NCI-H526 treated with DMSO at 0.1 percent for 48 hours (cell line): ENCODE measurements at regions not wholly inside any gene's neighbourhood (a gene's known extent, or its start where the extent isn't known, plus 50 kb on each side); places are given as distances from the start of the nearest gene placed in this dataset.

Experiments
- DNase-seq: peaks from one replicate; lab custom pipeline; 2025; lab: John Stamatoyannopoulos, UW

DNA sequence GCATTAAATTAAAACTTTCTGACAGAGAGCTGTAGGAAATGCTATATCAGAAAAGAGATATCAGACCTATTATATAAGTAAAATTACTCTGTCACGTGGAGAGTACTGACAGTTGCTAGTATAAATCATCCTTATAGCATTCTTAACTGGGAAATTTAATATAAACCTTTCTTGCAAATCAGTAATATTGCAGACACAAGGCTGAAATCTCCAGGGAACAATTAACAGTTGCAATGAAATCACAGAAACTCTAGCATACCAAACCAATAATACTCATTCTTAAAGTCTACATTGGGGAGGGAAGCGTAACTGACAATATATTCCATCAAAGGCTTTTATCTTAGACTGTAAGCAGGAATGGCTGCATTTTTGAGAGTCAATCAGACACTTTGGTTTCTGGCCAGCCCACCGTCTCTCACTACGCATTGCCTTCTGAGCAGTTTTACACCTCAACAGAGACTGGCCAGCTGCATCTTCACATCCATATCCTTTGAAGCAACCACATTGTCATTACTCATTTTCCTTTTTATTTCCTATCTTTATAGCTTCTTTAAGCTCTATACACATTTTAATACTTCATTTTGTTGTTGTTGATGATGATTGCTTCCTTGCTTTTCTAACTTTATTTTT lies 536.0 kb upstream of the CDH2 start:
- no peak for DNase-seq

DNA sequence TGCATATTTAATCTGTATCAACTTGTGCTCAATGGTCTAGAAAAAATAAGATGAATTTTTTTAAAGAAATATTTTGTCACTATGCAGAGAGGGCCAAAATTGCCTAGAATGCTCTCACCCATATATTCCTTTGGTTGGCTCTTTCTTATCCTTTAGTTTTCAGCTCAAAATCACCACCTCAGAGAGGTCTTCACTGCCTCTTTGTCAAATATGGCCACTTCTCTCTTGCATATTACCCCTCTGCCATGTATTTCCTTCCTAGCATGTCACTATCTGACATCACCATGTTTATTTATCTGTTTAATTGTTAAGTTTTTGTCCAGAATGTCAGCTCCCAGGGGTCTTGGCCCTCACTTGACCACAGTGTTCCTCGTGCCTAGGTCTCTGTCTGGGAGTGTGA lies 535.2 kb upstream of the CDH2 start:
- DNase-seq, result no peak

DNA sequence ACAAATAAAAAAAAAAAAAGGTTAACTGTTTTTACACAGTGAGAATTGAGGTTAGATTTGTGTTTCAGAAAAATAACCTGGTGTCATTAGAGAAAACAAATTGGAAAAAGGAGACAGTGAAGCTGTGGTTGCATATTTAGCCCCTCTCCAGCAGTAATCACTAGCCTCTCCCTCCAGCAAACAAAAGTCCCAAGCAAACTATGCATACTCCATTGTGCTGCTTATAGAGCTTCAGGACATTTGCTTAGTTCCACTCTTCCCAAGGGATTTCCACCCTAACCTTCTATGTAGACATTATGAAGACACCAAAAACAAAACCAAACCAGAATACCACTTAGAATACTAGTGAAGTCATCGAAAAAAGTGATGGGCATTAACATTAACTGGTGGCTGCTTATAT lies 534.2 kb upstream of the CDH2 start:
- DNase-seq, result no peak

DNA sequence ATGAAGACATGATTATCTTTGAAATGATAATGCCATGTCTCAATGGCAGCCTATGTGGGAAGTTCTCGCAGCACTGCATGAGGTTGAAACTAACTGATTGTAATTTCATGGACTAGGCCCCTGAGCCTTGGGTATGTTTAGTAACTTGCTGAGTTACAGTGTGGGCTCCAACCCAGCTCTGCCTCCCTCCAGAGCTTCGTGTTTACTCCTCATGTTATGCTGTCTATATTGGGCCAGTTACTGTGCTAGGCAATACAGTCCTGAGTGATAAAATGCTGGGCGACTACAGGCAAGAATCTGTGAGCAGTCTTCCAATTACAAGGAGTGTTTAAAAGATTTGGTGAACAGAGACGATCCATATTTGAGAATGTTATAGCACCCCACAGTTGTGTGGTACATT lies 530.1 kb upstream of the CDH2 start:
- no peak for DNase-seq

DNA sequence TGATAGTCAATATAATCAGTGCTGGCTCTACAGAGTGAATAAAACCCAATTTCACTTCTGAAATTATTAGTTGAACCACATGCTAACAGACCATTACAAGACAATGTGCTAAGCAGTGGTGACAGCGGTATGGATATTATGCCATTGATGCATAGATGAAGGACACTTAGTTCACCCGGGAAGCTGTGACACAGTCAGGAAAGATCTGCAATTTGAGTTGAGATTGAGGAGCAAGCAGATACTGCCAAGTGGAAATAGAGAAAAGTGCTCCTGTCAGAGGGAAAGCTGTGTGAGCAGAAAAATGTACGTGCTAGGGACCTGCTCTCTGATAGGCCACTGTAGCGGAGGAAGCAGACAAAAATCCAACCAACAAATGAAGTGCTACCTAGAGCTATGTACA lies 529.5 kb upstream of the CDH2 start:
- no peak for DNase-seq

DNA sequence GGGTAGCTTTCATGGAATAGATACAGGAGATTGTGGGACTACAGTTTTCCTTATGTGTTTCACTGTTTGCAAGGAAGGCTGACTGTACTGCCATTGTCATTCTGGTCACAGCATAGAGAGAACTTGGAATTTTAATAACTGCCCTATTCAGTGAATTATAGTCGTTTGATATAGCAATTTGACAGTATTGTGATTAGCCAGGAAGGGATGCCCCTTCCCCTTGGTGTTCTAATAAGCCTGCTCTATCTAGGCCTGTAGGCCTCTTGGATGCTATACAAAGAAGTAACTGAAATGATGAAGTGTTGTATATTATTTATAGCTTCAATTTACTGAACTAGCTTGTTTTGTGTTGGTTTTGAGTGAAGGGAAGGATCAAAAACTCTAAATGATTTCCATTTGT lies 528.6 kb upstream of the CDH2 start:
- no peak for DNase-seq

DNA sequence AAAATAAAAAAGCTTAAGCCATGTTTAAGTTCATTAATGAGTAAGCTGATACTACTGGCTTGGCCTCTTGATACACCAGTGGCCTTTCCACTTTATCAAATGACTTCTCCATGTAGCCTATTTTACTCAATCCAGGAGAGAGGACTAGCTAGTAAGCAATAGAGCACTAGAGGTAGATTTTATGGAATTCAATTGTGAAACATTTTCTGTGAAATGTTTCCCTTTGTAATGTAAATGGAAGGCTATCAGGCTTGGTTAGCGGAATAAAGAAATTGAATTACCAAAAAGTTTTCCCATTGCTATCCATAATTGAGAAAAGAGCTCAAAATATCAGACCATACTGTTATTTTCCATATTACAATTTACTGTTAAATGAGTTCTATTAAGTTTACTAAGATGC lies 515.4 kb upstream of the CDH2 start:
- DNase-seq, result no peak

DNA sequence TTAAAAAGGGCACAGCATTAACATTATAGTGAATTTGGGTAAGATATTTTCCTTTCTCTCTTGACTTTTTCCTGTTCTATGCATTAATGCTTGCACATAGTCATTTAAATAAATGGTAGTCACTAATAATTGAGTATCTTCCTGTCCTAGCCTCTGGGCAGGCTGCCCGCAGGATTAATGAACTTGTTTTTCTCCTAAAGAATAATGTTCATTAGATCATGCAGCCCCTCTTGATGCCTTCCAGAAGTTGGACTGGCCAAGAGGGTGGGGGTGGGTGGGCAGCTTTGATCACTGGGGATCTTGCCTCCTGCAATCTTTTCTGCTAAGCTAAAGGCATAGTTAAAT lies 514.5 kb upstream of the CDH2 start:
- DNase-seq, result no peak

DNA sequence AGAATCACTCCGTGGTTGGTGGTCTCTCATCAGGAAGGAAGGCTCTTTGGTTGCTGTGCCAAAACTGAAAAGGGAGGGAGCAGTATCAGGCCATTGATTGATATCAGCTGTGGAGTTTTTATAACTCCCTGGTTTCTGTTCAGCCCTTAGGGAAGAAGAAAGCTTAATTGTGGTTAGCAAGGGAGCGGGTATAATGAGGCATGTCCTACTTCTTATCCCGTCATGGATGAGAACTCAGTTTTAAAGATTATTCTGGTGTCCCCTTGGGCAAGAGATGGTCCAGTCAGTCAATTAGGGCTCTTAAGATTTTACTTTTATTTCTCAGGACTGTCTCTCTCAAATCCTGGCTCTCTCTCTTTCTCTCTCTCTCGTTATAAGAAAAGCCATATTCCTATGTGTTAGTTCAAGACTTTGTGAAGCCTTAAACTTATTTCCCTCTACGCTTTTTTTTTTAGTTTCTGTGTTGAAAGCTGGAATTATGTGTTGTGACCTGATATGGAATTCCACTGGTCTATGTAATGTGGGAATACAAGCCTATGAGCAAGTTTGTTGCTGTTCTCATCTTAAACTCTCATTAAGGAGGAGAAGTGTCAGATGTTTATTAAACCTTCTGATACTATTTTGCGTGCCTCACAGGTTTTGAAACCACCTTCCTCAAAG lies 514.0 kb upstream of the CDH2 start:
- no peak for DNase-seq

DNA sequence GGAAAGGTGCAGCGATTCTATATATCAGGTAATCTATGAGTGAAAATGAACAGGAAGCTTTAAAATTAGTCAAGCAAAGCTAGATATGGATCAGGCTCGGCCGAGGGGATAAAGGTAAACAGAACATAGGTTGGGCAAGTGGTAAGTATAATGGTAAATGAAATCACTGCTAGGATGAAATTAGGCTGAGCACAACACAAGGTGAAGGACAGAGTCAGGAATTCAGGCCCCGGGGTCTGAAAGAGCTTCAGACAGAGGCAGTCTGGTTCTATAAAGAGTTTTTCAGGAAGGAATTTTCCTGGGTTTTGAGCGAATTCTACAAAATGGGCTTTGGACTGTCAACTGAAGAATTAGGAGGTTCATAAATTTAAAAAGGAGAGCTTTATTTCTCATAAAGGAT lies 513.2 kb upstream of the CDH2 start:
- DNase-seq, result no peak

DNA sequence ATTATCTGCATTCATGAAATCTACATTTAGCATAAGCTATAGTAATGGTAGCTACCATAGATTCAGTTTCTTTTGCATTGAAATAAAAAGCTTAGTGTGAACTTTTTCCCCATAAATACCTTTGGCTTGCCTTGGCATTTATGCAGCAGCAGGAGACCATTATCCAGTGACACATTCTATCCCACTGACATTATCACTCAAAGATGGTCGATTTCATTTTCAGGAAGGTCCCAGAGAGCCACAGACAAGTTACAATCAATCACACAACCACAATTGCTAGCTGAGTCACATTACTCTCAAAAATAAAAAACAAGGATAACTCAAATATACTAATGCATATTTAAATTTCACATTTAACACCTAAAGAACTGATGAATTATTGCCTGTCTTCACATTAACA lies 512.7 kb upstream of the CDH2 start:
- no peak for DNase-seq

DNA sequence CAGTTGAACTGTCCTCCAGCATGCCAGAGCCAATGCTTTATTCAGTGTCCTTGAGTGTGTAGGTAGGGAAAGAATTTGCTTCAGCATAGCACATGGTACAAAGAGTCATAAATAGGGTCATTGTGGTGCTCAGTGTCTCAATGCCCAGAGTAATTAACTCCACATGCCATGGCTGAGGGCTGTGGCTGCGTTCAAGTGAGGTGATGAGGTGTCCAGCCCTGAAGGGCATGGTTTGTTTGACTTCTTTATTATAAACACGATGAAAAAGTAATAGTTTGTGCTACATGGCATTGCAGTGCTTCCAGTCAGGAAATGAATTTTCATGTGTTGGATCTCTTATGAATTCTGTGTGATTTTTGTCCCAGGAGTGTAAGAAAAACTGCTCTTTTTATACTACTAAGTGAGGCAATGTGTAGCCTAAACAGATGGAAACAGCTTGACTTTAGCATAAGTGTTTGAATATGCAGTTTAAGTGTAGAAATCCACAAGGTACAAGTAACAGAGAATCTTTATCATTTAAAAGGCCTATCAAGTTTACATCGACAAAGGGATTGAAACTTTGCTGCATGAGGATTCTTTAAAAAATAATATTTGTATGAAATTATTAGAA lies 507.9 kb upstream of the CDH2 start:
- no peak for DNase-seq

DNA sequence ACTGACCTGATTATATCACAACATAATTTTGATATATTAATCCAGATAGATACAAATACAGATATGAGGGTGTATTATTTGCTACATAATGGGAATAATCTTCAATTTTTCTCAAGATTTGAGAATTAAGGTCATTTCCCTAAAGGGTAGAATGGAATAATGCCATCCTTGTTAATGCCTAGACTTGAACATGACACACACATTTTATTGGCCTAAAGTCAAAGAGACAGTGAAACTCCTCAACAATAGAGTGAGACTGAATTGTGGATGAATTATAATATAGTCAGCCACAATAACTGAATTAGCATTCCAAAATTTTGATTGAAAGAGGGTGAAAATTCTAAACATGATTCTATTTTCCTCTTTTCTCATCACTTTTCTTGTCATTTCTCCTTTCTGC lies 506.0 kb upstream of the CDH2 start:
- no peak for DNase-seq

DNA sequence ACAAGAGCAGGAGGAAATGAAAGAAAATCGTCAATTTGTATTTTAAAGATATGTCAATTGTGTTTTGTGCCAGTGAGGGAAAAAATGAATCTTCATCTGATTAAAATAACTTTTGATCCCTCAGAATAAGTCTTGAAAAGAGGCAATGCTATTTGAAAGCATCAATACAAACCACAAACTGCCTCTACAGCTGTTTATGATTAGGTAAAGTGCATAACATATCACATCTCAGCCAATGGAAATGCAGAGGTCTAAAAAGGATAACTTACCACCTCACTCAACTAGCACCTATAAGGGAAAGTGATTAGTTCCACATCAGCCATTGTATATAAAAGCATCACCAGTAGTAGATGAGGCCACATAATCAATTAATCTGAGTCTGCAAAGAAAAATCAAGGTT lies 492.2 kb upstream of the CDH2 start:
- DNase-seq, result no peak

DNA sequence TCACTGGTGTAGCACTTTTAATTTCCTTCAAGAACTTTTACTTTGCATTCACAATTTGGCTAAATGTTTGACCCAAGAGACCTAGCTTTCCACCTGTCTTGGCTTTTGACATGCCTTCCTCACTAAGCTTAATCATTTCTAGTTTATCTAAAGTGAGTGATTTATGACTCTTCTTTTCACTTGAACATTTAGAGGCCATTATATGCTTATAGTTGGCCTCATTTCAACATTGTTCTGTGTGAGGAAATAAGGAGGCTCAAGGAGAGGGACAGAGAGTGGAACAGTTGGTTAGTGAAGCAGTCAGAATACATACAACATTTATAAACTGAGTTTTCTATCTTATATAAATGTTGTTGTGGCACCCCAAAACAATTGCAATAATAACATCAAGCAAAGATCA lies 489.3 kb upstream of the CDH2 start:
- no peak for DNase-seq

DNA sequence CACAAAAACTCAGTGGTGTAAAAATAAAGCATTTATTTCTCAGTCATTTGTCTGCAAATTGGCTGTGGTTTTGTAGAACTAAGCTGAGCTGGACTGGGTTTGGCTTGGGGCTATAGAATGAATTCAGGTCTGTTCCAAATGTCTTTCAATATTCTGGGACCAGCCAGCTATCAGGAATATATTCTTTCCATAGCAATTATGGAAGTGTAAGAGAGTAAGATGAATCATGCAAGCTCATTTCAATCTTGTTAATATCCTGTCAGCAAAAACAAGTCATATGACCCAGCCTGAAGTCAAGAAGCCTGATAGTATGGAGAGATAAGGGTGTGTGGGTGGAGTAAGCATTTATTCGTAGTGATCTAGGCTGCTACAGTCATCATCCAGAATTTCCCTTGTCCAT lies 481.0 kb upstream of the CDH2 start:
- DNase-seq, result no peak

DNA sequence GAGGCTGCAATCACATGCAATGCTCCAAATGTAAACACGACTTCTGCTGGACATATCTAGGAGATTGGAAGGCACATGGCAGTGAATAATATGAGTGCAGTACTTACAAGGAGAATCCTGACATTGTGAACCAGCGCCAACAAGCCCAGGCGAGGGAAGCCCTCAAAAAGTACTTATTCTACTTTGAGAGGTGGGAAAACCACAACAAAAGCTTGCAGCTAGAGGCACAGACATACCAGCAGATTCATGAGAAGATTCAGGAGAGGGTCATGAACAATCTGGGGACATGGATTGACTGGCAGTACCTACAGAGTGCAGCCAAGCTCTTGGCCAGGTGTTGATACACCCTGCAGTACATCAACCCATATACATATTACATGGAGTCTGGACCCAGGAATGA lies 475.7 kb upstream of the CDH2 start:
- DNase-seq, result no peak

DNA sequence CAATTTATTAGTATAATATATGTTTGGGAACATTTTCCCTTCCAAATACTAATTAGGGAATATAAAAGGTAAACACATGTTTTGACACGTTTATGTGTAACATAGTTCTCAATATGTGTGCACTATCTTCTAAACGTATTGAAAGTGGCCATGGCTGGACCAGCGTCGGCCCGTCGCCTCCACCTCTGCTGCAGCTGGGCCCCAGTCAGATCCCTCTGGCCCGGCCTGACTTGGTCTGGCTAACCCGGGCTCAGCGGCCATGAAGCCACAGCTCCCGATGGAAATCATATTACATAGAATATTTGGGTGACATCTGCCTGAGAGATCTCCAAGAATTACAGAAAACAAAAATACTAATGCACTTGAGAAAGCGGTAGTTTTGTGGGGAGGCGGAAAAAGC lies 474.4 kb upstream of the CDH2 start:
- no peak for DNase-seq

DNA sequence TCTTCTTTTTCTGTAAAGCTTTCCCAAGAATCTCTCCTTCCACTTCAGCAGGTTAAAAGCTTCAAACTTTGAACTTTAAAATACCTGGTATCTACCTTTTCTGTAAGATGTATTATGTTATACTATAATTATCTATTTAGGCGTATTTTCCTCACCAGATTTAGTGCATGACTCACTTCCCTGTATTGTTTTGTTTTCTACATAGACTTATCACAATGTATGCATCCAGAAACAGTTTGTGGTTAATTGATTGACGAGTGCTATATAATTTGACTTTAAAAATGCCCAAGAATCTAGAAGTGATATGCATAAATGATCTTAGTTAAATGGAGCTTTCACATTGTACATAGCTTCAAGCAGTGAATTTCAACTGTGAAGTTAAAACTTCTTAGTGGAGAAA lies 473.9 kb upstream of the CDH2 start:
- no peak for DNase-seq

DNA sequence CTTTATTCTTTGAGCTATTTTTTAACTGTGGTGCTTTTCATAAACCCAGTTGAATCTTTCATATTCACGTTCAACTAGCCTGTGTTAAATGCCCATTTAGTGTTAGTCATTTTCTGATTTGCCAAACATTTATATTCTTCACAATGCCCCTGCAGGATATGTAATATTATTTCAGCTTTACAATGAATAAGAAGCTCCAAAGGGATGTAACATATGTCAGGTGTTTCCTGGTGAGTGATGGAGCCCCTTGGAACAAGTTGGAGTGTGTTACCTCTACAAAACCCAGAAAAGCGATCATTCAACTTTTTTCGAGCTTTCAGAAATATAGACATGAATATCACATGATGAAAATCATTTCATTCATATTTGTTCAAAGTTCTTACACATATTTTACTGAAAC lies 471.0 kb upstream of the CDH2 start:
- DNase-seq, result no peak

DNA sequence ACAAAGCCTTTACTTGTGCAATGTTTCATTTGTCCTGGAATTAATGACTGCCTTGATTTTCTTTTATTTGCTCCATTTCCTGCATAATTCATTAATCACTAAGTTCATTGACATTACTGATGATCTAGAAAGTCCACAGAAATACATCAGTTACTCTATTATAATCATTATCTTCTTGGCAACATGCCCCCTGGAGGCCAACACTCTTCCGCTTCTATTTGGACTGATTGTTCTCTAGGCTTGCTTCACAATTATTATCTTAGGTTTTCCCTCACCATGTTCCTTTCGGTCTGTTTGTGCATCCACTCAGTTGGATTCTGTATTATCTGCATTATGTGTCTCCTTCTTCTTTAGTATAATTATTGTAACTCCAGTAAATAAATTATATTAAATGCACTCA lies 461.0 kb upstream of the CDH2 start:
- DNase-seq, result no peak

DNA sequence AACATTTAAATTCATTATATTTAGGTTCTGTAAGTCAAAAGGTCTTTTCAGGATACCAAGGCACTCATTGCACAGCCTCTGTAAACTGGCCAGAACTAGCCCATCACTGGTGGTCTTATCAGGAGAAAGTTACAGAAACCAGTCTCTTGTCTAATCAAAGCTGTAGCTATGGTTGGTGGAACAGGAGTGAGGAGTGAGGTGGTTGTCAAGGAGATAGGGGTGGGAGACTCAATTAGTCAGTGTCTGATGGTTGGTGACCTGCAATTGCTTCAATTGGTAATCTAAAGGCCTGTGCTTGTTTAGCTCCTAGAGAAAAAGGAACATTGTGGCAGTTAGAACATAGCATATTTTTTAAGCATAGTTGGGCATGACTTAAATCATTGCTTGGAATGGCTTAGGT lies 458.6 kb upstream of the CDH2 start:
- DNase-seq, result no peak

DNA sequence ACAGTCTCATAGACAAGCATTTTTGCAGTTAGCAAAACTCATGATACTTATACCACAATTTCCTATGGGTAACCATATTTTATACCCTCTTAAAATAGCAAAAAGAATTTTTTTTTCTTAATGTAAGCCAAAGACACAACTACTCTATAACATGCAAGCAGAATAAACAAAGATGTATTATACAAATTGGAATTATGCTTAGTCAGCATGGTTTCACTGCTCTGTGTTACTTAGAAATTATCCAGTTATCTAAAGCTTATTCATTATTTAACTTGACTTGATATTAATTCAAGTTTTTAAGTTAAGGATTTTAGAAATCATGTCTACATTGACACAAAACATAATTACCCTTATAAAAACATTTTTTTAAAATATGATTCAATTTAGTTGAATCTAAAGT lies 449.8 kb upstream of the CDH2 start:
- no peak for DNase-seq

DNA sequence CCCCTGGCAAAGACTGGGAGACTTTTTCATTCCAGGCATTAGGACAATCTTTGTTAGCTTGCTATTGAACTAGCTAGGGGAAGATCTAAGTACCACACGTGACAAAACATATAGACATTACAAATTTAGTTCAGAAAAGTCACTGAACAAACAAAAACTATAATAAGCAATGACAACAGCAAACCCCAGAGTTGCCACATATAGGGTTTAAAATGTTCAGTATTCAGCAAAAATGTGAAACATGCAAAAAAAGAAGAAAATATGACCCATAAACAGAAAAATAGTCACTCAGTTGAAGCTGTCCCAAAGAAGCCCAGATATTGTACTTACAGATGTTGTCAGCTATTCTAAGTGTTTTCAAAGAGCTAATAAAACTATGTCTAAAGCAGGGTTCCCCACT lies 431.1 kb upstream of the CDH2 start:
- no peak for DNase-seq
